SK-N-SH (cell line): ENCODE measurements at regions not wholly inside any gene's neighbourhood (a gene's known extent, or its start where the extent isn't known, plus 50 kb on each side); places are given as distances from the start of the nearest gene placed in this dataset.

Source experiments
- CTCF ChIA-PET: fragments of 300-600, 350-600 bp; formaldehyde crosslinking; extraction: SDS; loops from one replicate; lab custom pipeline; 2021; lab: Yijun Ruan, JAX
- POLR2A ChIA-PET: fragments of 350-600 bp; sonication (Branson Sonifier 250); formaldehyde crosslinking; extraction: SDS; loops from one replicate; lab custom pipeline; 2020; ENCODE audit warnings: antibody characterized with exemption, inconsistent platforms; lab: Yijun Ruan, JAX
- DNase-seq: peaks from one replicate; pipeline ENCODE4 v3.0.0; 2012
- H2AFZ ChIP-seq: fragments of 200-600 bp; sonication (generic); 2 replicates; pipeline ENCODE4 v1.8.1; 2016; ENCODE audit warnings: antibody characterized with exemption, mild to moderate bottlenecking, low read depth
- H3F3A ChIP-seq: fragments of 200-600 bp; sonication (generic); replicated peaks from 2 replicates; pipeline ENCODE3; 2016; ENCODE audit warnings: antibody characterized with exemption, mild to moderate bottlenecking; ENCODE audit not compliant: insufficient read depth
- H3K27ac ChIP-seq, 2 experiments: fragments of 200-500 bp in 1 of 2; fragments of 200-600 bp in 1 of 2; sonication (Bioruptor generic) in 1 of 2; sonication (generic), shearing (Covaris generic) in 1 of 2; 2 replicates each; pipeline versions ENCODE4 v1.5.1 to v1.6.1; 2014 to 2016; ENCODE audit warnings: low read depth in 2 of 2, inconsistent platforms in 1 of 2, low read length in 1 of 2, mild to moderate bottlenecking in 1 of 2, mixed read lengths in 1 of 2
- H3K27me3 ChIP-seq: fragments of 200-600 bp; sonication (generic), shearing (Covaris generic); 2 replicates; pipeline ENCODE4 v1.6.1; 2016; ENCODE audit warnings: mixed run types; ENCODE audit not compliant: insufficient read depth
- H3K36me3 ChIP-seq, 2 experiments: fragments of 200-500 bp in 1 of 2; fragments of 200-600 bp in 1 of 2; sonication (Bioruptor generic) in 1 of 2; sonication (generic) in 1 of 2; replicated peaks in 1 of 2; 2 replicates each; pipeline versions ENCODE3 to v1.5.1; 2014 to 2016; ENCODE audit warnings: low read length in 1 of 2, mild to moderate bottlenecking in 1 of 2; ENCODE audit not compliant: insufficient read depth in 2 of 2, control insufficient read depth in 1 of 2
- H3K4me1 ChIP-seq, 2 experiments: fragments of 200-500 bp in 1 of 2; fragments of 200-600 bp in 1 of 2; sonication (Bioruptor generic) in 1 of 2; sonication (generic), shearing (Covaris generic) in 1 of 2; 2 replicates each; pipeline versions ENCODE4 v1.5.1 to v1.6.1; 2014 to 2016; ENCODE audit warnings: low read depth in 1 of 2, low read length in 1 of 2, mixed run types in 1 of 2; ENCODE audit not compliant: insufficient read depth in 2 of 2, control insufficient read depth in 1 of 2
- H3K4me2 ChIP-seq: fragments of 200-600 bp; sonication (generic), shearing (Covaris generic); 2 replicates; pipeline ENCODE4 v1.6.1; 2017; ENCODE audit warnings: mixed run types
- H3K4me3 ChIP-seq, 2 experiments: fragments of 200-500 bp in 1 of 2; fragments of 200-600 bp in 1 of 2; sonication (Bioruptor generic) in 1 of 2; sonication (generic), shearing (Covaris generic) in 1 of 2; 2 replicates each; pipeline versions ENCODE4 v1.5.1 to v1.8.1; 2014 to 2016; ENCODE audit warnings: low read depth in 2 of 2, inconsistent platforms in 1 of 2, low read length in 1 of 2, mild to moderate bottlenecking in 1 of 2, mixed read lengths in 1 of 2, moderate library complexity in 1 of 2
- H3K79me2 ChIP-seq: fragments of 200-600 bp; sonication (generic); 2 replicates; pipeline ENCODE4 v1.8.1; 2017; ENCODE audit warnings: mild to moderate bottlenecking; ENCODE audit not compliant: insufficient read depth
- H3K9ac ChIP-seq: fragments of 200-600 bp; sonication (generic); 2 replicates; pipeline ENCODE4 v1.6.1; 2017; ENCODE audit warnings: mixed run types
- H3K9me2 ChIP-seq: fragments of 200-600 bp; sonication (generic); 2 replicates; pipeline ENCODE4 v1.6.1; 2017; ENCODE audit warnings: mixed run types
- H3K9me3 ChIP-seq: fragments of 200-600 bp; sonication (generic); 2 replicates; pipeline ENCODE4 v1.6.1; 2017; ENCODE audit warnings: mixed run types, mild to moderate bottlenecking, moderate library complexity
- H4K20me1 ChIP-seq: fragments of 200-600 bp; sonication (generic); 2 replicates; pipeline ENCODE4 v1.6.1; 2017; ENCODE audit warnings: mild to moderate bottlenecking, mixed run types; ENCODE audit not compliant: insufficient read depth
- CHD2 ChIP-seq: fragments of 150-350 bp; IDR thresholded peaks from 2 replicates; pipeline ENCODE4 v1.6.1; 2018; ENCODE audit warnings: low read length; ENCODE audit not compliant: partially characterized antibody
- EP300 ChIP-seq, 2 experiments: IDR thresholded peaks; 2 replicates each; pipeline versions ENCODE4 v1.4.0 to v1.6.1; 2012; ENCODE audit warnings: borderline replicate concordance in 1 of 2, low read depth in 1 of 2, low read length in 1 of 2
- EZH2phosphoT487 ChIP-seq: fragments of 200-600 bp; sonication (generic); IDR thresholded peaks from 2 replicates; pipeline ENCODE4 v1.6.1; 2017; ENCODE audit warnings: low read depth, mixed run types, mild to moderate bottlenecking, antibody characterized with exemption, moderate library complexity, borderline replicate concordance
- FOXJ3 ChIP-seq: sonication (generic); formaldehyde crosslinking; IDR thresholded peaks from 2 replicates; pipeline ENCODE4 v1.5.1; 2020; ENCODE audit warnings: mild to moderate bottlenecking, missing genetic modification reagents
- FOXM1 ChIP-seq: IDR thresholded peaks from 2 replicates; pipeline ENCODE4 v1.4.0; 2012; ENCODE audit warnings: low read depth, mild to moderate bottlenecking
- GATA2 ChIP-seq: sonication (generic); formaldehyde crosslinking; IDR thresholded peaks from 2 replicates; pipeline ENCODE4 v1.5.0; 2020; ENCODE audit warnings: mild to moderate bottlenecking, missing genetic modification reagents
- MEF2A ChIP-seq: IDR thresholded peaks from 2 replicates; pipeline ENCODE4 v1.4.0; 2012; ENCODE audit warnings: low read depth, borderline replicate concordance
- NRF1 ChIP-seq: IDR thresholded peaks from 2 replicates; pipeline ENCODE4 v1.6.1; 2012; ENCODE audit warnings: low read depth, mild to moderate bottlenecking, low read length
- RXRA ChIP-seq: IDR thresholded peaks from 2 replicates; pipeline ENCODE4 v1.4.0; 2012; ENCODE audit warnings: low read depth, mild to moderate bottlenecking, borderline replicate concordance
- SIN3A ChIP-seq: IDR thresholded peaks from 2 replicates; pipeline ENCODE4 v1.6.1; 2012; ENCODE audit warnings: low read depth, mild to moderate bottlenecking, low read length, moderate library complexity, borderline replicate concordance
- SMC3 ChIP-seq: IDR thresholded peaks from 2 replicates; pipeline ENCODE4 v1.6.1; 2012; ENCODE audit warnings: low read depth, low read length, improper control_type of control experiment
- TCF12 ChIP-seq: IDR thresholded peaks from 2 replicates; pipeline ENCODE4 v1.4.0; 2012
- WGBS: methylation state at CpG from one replicate; pipeline ENCODE4 v1.1.6; 2017; ENCODE audit warnings: low lambda C conversion rate; 5-methylcytosine and 5-hydroxymethylcytosine counted together
- TF ChIP-seq, protein P1 (sequence below): IDR thresholded peaks from 2 replicates; pipeline ENCODE4 v1.4.0; 2012; ENCODE audit warnings: low read depth
- TF ChIP-seq, protein P2 (sequence below): fragments of 200-600 bp; sonication (generic); IDR thresholded peaks from 2 replicates; pipeline ENCODE4 v1.6.1; 2017; ENCODE audit warnings: antibody characterized with exemption, mild to moderate bottlenecking, moderate library complexity
- TF ChIP-seq, protein P3 (sequence below): IDR thresholded peaks from 2 replicates; pipeline ENCODE4 v1.6.1; 2012; ENCODE audit warnings: mild to moderate bottlenecking, low read depth, low read length, moderate library complexity
- TF ChIP-seq, protein P4 (sequence below): fragments of 150-350 bp; IDR thresholded peaks from 2 replicates; pipeline ENCODE4 v1.6.1; 2016; ENCODE audit warnings: mild to moderate bottlenecking, low read depth, low read length

DNA sequence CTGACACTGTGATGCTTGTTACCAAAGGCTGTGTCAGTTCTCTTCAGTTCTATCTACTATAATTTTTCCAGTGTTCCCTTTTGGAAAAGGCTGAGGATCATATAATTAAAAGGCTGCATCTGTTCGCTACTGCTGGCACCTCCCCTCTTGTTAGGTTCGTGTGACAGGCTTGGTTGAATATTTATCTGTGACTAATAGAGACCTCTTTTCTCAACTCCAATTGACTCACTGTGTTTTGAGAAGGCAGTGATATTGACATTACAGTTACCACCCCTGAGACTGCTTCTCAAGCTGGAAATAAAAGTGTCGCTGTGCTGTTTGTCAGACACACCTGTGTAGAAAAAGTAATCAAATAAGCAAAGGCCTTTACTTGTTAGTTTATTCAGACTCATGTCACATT, 205.5 kb upstream of the KCNH7 start:
- H3K4me2 ChIP-seq = no peak overlapping the region
- H3K27me3 ChIP-seq = no peaks in the 10 kb centered on the region
- H3K36me3 ChIP-seq = no peaks in the 10 kb centered on the region
- no peak overlapping the region for H3K27ac ChIP-seq
- no peaks in the 10 kb centered on the region for H4K20me1 ChIP-seq
- H3K79me2 ChIP-seq = no peaks in the 10 kb centered on the region
- WGBS = 44% methylated on average over 3 of the region's 3 CpGs
- ChIA-PET POLR2A (no interaction called here), CTCF (no interaction called here)
- no peak overlapping the region for H3K9ac ChIP-seq
- H3F3A ChIP-seq = no peaks in the 10 kb centered on the region
- TF ChIP-seq NRF1 (no peak), GATA2 (CRISPR knock-in tag) (no peak), FOXJ3 (no peak), SIN3A (no peak)
- TF ChIP-seq, protein P1, sequence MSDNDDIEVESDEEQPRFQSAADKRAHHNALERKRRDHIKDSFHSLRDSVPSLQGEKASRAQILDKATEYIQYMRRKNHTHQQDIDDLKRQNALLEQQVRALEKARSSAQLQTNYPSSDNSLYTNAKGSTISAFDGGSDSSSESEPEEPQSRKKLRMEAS = no peak
- TF ChIP-seq, protein P2, sequence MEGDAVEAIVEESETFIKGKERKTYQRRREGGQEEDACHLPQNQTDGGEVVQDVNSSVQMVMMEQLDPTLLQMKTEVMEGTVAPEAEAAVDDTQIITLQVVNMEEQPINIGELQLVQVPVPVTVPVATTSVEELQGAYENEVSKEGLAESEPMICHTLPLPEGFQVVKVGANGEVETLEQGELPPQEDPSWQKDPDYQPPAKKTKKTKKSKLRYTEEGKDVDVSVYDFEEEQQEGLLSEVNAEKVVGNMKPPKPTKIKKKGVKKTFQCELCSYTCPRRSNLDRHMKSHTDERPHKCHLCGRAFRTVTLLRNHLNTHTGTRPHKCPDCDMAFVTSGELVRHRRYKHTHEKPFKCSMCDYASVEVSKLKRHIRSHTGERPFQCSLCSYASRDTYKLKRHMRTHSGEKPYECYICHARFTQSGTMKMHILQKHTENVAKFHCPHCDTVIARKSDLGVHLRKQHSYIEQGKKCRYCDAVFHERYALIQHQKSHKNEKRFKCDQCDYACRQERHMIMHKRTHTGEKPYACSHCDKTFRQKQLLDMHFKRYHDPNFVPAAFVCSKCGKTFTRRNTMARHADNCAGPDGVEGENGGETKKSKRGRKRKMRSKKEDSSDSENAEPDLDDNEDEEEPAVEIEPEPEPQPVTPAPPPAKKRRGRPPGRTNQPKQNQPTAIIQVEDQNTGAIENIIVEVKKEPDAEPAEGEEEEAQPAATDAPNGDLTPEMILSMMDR = no peak
- TF ChIP-seq, protein P3, sequence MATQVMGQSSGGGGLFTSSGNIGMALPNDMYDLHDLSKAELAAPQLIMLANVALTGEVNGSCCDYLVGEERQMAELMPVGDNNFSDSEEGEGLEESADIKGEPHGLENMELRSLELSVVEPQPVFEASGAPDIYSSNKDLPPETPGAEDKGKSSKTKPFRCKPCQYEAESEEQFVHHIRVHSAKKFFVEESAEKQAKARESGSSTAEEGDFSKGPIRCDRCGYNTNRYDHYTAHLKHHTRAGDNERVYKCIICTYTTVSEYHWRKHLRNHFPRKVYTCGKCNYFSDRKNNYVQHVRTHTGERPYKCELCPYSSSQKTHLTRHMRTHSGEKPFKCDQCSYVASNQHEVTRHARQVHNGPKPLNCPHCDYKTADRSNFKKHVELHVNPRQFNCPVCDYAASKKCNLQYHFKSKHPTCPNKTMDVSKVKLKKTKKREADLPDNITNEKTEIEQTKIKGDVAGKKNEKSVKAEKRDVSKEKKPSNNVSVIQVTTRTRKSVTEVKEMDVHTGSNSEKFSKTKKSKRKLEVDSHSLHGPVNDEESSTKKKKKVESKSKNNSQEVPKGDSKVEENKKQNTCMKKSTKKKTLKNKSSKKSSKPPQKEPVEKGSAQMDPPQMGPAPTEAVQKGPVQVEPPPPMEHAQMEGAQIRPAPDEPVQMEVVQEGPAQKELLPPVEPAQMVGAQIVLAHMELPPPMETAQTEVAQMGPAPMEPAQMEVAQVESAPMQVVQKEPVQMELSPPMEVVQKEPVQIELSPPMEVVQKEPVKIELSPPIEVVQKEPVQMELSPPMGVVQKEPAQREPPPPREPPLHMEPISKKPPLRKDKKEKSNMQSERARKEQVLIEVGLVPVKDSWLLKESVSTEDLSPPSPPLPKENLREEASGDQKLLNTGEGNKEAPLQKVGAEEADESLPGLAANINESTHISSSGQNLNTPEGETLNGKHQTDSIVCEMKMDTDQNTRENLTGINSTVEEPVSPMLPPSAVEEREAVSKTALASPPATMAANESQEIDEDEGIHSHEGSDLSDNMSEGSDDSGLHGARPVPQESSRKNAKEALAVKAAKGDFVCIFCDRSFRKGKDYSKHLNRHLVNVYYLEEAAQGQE = no peak
- no peaks in the 10 kb centered on the region for H3K9me2 ChIP-seq
- no peak overlapping the region for H2AFZ ChIP-seq
- H3K9me3 ChIP-seq = no peaks in the 10 kb centered on the region
- H3K4me1 ChIP-seq = no peaks in the 10 kb centered on the region
- DNase-seq = no peak
- H3K4me3 ChIP-seq = no peak overlapping the region

DNA sequence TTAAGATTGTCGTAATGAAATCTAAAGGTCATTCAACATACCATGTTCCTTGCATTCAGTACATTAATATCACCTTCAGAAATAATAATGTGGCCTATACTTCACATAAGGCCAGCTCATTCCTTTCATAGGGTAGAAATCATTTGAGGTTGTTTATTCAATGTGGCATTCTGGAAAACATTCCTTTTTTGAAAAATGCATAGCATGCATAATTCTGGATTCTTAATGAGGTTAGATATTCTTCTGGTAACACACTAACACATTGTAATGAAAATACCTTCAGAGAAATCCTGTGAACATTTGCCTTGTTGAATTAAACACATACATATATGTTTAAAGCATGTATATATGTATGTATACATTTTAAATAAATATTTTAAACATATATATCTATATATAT, 204.6 kb upstream of the KCNH7 start:
- H3K79me2 ChIP-seq = no peaks in the 10 kb centered on the region
- 34% methylated on average over 1 of the region's 1 CpG for WGBS
- CTCF ChIA-PET = no interaction called here

More for the DNA sequence above, 204.6 kb upstream of the KCNH7 start:
- Histone ChIP-seq H3K4me3 (no peak overlapping the region), H3K9me3 (no peaks in the 10 kb centered on the region), H3K27ac (no peak overlapping the region), H3K4me1 (no peaks in the 10 kb centered on the region), H3K4me2 (no peak overlapping the region), H3F3A (no peaks in the 10 kb centered on the region), H4K20me1 (no peaks in the 10 kb centered on the region), H3K9ac (no peak overlapping the region), H3K9me2 (no peaks in the 10 kb centered on the region), H3K36me3 (no peaks in the 10 kb centered on the region), H2AFZ (no peak overlapping the region), H3K27me3 (no peaks in the 10 kb centered on the region)
- POLR2A ChIA-PET = no interaction called here
- no peak for DNase-seq
- TF ChIP-seq EZH2phosphoT487 (no peak), MEF2A (no peak), FOXM1 (no peak), EP300 (IDR thresholded peaks at IDR 0.05; ENCODE audit: borderline replicate concordance in 1 of 2, low read depth in 1 of 2, low read length in 1 of 2) (no peak), TCF12 (no peak), GATA2 (CRISPR knock-in tag) (no peak), RXRA (no peak), SMC3 (no peak), CHD2 (no peak)
- TF ChIP-seq, protein P1 = no peak
- TF ChIP-seq, protein P4, sequence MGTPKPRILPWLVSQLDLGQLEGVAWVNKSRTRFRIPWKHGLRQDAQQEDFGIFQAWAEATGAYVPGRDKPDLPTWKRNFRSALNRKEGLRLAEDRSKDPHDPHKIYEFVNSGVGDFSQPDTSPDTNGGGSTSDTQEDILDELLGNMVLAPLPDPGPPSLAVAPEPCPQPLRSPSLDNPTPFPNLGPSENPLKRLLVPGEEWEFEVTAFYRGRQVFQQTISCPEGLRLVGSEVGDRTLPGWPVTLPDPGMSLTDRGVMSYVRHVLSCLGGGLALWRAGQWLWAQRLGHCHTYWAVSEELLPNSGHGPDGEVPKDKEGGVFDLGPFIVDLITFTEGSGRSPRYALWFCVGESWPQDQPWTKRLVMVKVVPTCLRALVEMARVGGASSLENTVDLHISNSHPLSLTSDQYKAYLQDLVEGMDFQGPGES = no peak
